ENCODE measurements at regions not wholly inside any gene's neighbourhood (a gene's known extent, or its start where the extent isn't known, plus 50 kb on each side); places are given as distances from the start of the nearest gene placed in this dataset.

- no peak overlapping the region for H3K27ac Mint-ChIP-seq
- CTCF ChIA-PET: no interaction called here
- Histone ChIP-seq H3K27ac (ENCODE audit: low read depth in 1 of 2, low read length in 2 of 2) (no peak overlapping the region), H3K9me3 (ENCODE audit: control insufficient read depth in 1 of 2, insufficient read depth in 1 of 2, low read length in 2 of 2) (no peaks in the 10 kb centered on the region), H3K4me3 (ENCODE audit: low read length) (no peak overlapping the region), H3K36me3 (ENCODE audit: insufficient read depth, low read length) (no peaks in the 10 kb centered on the region), H3K27me3 (ENCODE audit: control insufficient read depth in 1 of 2, insufficient read depth in 2 of 2, low read length in 2 of 2) (peaks cover 16 to 19% of the 10 kb centered on the region in 2 experiments), H3K4me1 (ENCODE audit: insufficient read depth, low read length) (no peaks in the 10 kb centered on the region)
- H3K27me3 Mint-ChIP-seq: peaks cover 60% of the 10 kb centered on the region
- POLR2A ChIA-PET: no interaction called here
- intact Hi-C loops (cut with DNase I, micrococcal nuclease): loop anchor here in 1 of 2 experiments (5.0 kb wide), 1 partner anchor 389 kb away; no protein-coding TSS in a partner anchor
- no peak for DNase-seq
- no peak for TF ChIP-seq CTCF (IDR thresholded peaks at IDR 0.05)
- H3K9me3 Mint-ChIP-seq: no peaks in the 10 kb centered on the region
- no peak for ATAC-seq (ENCODE audit: poor library complexity)
- no peaks in the 10 kb centered on the region for H3K36me3 Mint-ChIP-seq (ENCODE audit: low read depth)
- no peaks in the 10 kb centered on the region for H3K4me1 Mint-ChIP-seq (ENCODE audit: low read depth)
- no peak overlapping the region for H3K4me3 Mint-ChIP-seq
These were observed 88.2 kb upstream of the GPR26 start for GRCh38 chr10:123577921-123578461.

- TF ChIP-seq CTCF (IDR thresholded peaks at IDR 0.05): no peak
- intact Hi-C loops (cut with DNase I, micrococcal nuclease): loop anchor here in 1 of 2 experiments (5.0 kb wide), 1 partner anchor 389 kb away; no protein-coding TSS in a partner anchor
- no peaks in the 10 kb centered on the region for H3K4me1 ChIP-seq (ENCODE audit: insufficient read depth, low read length)
- H3K36me3 ChIP-seq (ENCODE audit: insufficient read depth, low read length): no peaks in the 10 kb centered on the region
- H3K36me3 Mint-ChIP-seq (ENCODE audit: low read depth): no peaks in the 10 kb centered on the region
- no peak overlapping the region for H3K4me3 ChIP-seq (ENCODE audit: low read length)
- ATAC-seq (ENCODE audit: poor library complexity): no peak
- peaks cover 59% of the 10 kb centered on the region for H3K27me3 Mint-ChIP-seq
- no peak for DNase-seq
- CTCF ChIA-PET: no interaction called here
- no peaks in the 10 kb centered on the region for H3K4me1 Mint-ChIP-seq (ENCODE audit: low read depth)
- H3K27ac Mint-ChIP-seq: no peak overlapping the region
- POLR2A ChIA-PET: no interaction called here
- H3K27ac ChIP-seq (ENCODE audit: low read depth in 1 of 2, low read length in 2 of 2): no peak overlapping the region
- peaks cover 18 to 25% of the 10 kb centered on the region in 2 experiments for H3K27me3 ChIP-seq (ENCODE audit: control insufficient read depth in 1 of 2, insufficient read depth in 2 of 2, low read length in 2 of 2)
- no peaks in the 10 kb centered on the region for H3K9me3 ChIP-seq (ENCODE audit: control insufficient read depth in 1 of 2, insufficient read depth in 1 of 2, low read length in 2 of 2)
- no peaks in the 10 kb centered on the region for H3K9me3 Mint-ChIP-seq
- no peak overlapping the region for H3K4me3 Mint-ChIP-seq
These were observed 87.4 kb upstream of the GPR26 start for GRCh38 chr10:123578721-123579120.

GRCh38 chr10:123579675-123580074 is 86.5 kb upstream of the GPR26 start:
- Mint-ChIP-seq H3K27ac (no peak overlapping the region), H3K4me1 (ENCODE audit: low read depth) (no peaks in the 10 kb centered on the region), H3K36me3 (ENCODE audit: low read depth) (no peaks in the 10 kb centered on the region), H3K4me3 (no peak overlapping the region), H3K9me3 (no peaks in the 10 kb centered on the region), H3K27me3 (peaks cover 55% of the 10 kb centered on the region)
- ChIA-PET POLR2A (no interaction called here), CTCF (no interaction called here)
- Histone ChIP-seq H3K27ac (ENCODE audit: low read depth in 1 of 2, low read length in 2 of 2) (no peak overlapping the region), H3K36me3 (ENCODE audit: insufficient read depth, low read length) (no peaks in the 10 kb centered on the region), H3K27me3 (ENCODE audit: control insufficient read depth in 1 of 2, insufficient read depth in 2 of 2, low read length in 2 of 2) (peaks cover 26 to 27% of the 10 kb centered on the region in 2 experiments), H3K9me3 (ENCODE audit: control insufficient read depth in 1 of 2, insufficient read depth in 1 of 2, low read length in 2 of 2) (no peaks in the 10 kb centered on the region), H3K4me1 (ENCODE audit: insufficient read depth, low read length) (no peaks in the 10 kb centered on the region), H3K4me3 (ENCODE audit: low read length) (no peak overlapping the region)
- no peak for ATAC-seq (ENCODE audit: poor library complexity)
- intact Hi-C loops (cut with DNase I, micrococcal nuclease): loop anchor here in 1 of 2 experiments (5.0 kb wide), 2 partner anchors 388 to 808 kb away; no protein-coding TSS in a partner anchor
- no peak for DNase-seq
- no peak for TF ChIP-seq CTCF (IDR thresholded peaks at IDR 0.05)
